Activated CD4-positive, alpha-beta T cell treated with anti-CD3 and anti-CD28 coated beads for 4 hours (primary cell): ENCODE measurements at regions not wholly inside any gene's neighbourhood (a gene's known extent, or its start where the extent isn't known, plus 50 kb on each side); places are given as distances from the start of the nearest gene placed in this dataset.
"Not testable (repeated sequence)": the region's sequence is repeated elsewhere in the genome, so short reads cannot be mapped to it uniquely, and the experiment has no call there.

Experiments used
- DNase-seq, 2 donors: peaks; one replicate each; pipeline ENCODE4 v3.0.0-alpha.2; 2020

- no peak for DNase-seq
Observed at GRCh38 chr4:24363751-24364150, 220.6 kb downstream of the DHX15 start.

- DNase-seq: no peak
Observed at GRCh38 chr4:24352112-24352511, 232.2 kb downstream of the DHX15 start.

- DNase-seq: not testable (repeated sequence)
Observed at GRCh38 chr4:24349168-24349996, 235.0 kb downstream of the DHX15 start.

- DNase-seq: no peak
Observed at GRCh38 chr4:24339260-24339659, 245.1 kb downstream of the DHX15 start.

GRCh38 chr4:24337451-24338190, 246.7 kb downstream of the DHX15 start:
- DNase-seq: no peak

GRCh38 chr4:24335616-24336015, 248.7 kb downstream of the DHX15 start:
- DNase-seq: no peak

GRCh38 chr4:24334906-24335305, 249.4 kb downstream of the DHX15 start:
- DNase-seq: no peak

- no peak for DNase-seq
Observed at GRCh38 chr4:24330573-24330972, 253.8 kb downstream of the DHX15 start.

GRCh38 chr4:24330172-24330571, 254.2 kb downstream of the DHX15 start:
- no peak for DNase-seq

GRCh38 chr4:24328711-24329110, 255.6 kb downstream of the DHX15 start:
- DNase-seq: no peak

- DNase-seq: no peak
Observed at GRCh38 chr4:24328310-24328709, 256.0 kb downstream of the DHX15 start.

- no peak for DNase-seq
Observed at GRCh38 chr4:24322995-24323394, 261.4 kb downstream of the DHX15 start.

GRCh38 chr4:24322511-24322910, 261.8 kb downstream of the DHX15 start:
- DNase-seq: no peak

- DNase-seq: no peak
Observed at GRCh38 chr4:24321616-24322015, 262.7 kb downstream of the DHX15 start.

- DNase-seq: no peak
Observed at GRCh38 chr4:24321131-24321530, 263.2 kb downstream of the DHX15 start.

- DNase-seq: no peak
Observed at GRCh38 chr4:24319387-24319786, 265.0 kb downstream of the DHX15 start.

GRCh38 chr4:24315056-24315455, 269.3 kb downstream of the DHX15 start:
- no peak for DNase-seq

- no peak for DNase-seq
Observed at GRCh38 chr4:24312261-24312913, 272.0 kb downstream of the DHX15 start.

GRCh38 chr4:24303926-24304325, 280.4 kb downstream of the DHX15 start:
- DNase-seq: no peak

- no peak for DNase-seq
Observed at GRCh38 chr4:24298911-24299310, 285.4 kb downstream of the DHX15 start.

GRCh38 chr4:24287096-24287495, 297.3 kb downstream of the DHX15 start:
- DNase-seq: no peak

GRCh38 chr4:24285759-24286158, 298.6 kb downstream of the DHX15 start:
- DNase-seq: no peak

GRCh38 chr4:24282446-24282845, 301.9 kb downstream of the DHX15 start:
- no peak for DNase-seq

GRCh38 chr4:24279911-24280375, 304.4 kb downstream of the DHX15 start:
- no peak for DNase-seq
